Stimulated activated naive CD8-positive, alpha-beta T cell treated with anti-CD3 and anti-CD28 coated beads, Interleukin-15, Interleukin-2, amounts not matched to agents 100 U/mL and 50 U/mL, for 24 hours (primary cell): ENCODE measurements at regions not wholly inside any gene's neighbourhood (a gene's known extent, or its start where the extent isn't known, plus 50 kb on each side); places are given as distances from the start of the nearest gene placed in this dataset.
"Not testable (repeated sequence)": the region's sequence is repeated elsewhere in the genome, so short reads cannot be mapped to it uniquely, and the experiment has no call there.

Source experiments
- ATAC-seq: fragments of 150-1000 bp; cut with Tn5 transposase; one replicate; pipeline ENCODE4 v1.10.0; 2021
- DNase-seq: peaks from one replicate; pipeline ENCODE4 v3.0.0; 2021

DNA sequence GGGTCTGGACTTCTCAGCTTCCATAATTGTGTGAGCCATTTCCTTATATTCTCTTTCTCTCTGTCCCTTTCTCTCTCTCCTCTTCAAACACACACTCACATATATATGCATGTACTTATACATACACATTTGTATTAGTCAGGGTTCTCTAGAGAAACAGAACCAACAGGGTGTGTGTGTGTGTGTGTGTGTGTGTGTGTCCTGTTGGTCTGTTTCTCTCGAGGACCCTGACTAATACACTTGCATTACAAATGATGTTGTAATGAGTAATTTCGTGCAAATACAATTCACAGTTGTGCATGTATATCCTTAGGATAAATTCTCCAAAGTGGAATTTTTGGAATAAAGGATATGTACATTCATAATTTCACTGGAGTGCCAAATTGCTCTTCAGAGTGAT is 115.3 kb downstream of the NPIPB5 start:
- DNase-seq (no peak), ATAC-seq (no peak)

DNA sequence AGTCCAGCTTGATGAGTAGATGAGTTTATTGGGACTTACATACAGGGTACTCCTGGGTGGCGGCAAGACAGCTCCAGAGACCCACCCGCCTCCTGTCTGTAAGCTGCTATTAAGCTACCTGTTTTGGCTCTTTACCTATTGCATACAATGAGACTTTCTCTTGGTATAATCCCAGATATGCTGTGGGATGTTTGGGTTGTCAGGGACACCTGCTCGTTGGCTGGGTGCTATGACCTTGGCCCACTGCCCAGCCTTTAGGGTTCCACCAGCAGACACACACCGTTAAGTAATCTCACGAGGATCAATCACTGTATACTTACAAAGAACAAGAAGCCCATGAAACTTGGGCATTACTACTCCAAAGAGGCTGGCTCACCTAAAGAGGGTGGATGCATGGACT is 116.4 kb downstream of the NPIPB5 start:
- ATAC-seq = no peak
- no peak for DNase-seq

DNA sequence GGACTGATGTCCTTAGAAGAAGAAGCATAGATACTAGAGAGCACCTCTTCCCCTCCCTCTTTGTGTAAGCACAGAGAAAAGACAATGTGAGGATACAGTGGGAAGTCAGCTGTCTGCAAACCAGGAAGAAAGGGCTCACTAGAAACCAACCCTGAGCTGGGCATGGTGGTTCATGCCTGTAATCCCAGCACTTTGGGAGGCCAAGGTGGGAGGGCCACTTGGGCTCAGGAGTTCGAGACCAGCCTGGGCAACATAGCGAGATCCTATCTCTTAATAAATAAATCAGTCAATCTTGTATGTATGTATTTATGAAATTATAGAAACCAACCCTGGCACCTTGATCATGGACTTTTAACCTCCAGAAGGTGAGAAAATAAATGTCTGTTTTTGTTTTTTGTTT is 118.3 kb downstream of the NPIPB5 start:
- no peak for DNase-seq

DNA sequence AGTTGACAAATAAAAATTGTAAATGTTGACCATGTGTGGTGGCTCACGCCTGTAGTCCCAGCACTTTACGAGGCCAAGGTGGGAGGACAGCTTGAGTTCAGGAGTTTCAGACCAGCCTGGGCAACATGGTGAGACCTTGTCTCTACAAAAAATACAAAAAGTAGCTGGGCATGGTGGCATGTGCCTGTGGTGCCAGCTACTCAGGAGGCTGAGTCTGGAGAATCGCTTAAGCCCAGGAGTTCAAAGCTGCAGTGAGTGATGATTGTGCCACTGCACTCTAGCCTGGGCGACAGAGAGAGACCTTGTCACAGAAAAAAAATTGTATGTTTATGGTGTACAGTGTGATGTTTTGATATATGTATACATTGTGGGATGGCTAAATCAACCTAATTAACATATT is 119.6 kb downstream of the NPIPB5 start:
- DNase-seq (no peak), ATAC-seq (no peak)

More for the DNA sequence above, 118.3 kb downstream of the NPIPB5 start:
- ATAC-seq = no peak

DNA sequence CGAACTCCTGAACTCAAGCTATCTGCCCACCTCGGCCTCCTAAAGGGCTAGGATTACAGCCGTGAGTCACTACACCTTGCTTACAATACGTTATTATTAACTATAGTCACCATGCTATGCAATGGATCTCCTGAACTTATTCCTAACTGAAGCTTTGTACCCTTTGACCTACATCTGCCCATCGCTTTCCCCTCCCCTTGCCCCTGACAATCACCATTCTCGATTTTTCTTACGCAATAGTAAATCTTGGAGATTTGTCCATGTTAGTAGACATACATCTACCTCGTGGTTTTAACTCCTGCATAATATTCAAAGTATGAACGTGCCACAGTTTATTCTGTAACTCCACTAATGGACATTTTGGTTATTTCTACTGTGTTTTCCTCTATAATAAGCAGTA is 120.6 kb downstream of the NPIPB5 start:
- ATAC-seq (no peak), DNase-seq (no peak)

DNA sequence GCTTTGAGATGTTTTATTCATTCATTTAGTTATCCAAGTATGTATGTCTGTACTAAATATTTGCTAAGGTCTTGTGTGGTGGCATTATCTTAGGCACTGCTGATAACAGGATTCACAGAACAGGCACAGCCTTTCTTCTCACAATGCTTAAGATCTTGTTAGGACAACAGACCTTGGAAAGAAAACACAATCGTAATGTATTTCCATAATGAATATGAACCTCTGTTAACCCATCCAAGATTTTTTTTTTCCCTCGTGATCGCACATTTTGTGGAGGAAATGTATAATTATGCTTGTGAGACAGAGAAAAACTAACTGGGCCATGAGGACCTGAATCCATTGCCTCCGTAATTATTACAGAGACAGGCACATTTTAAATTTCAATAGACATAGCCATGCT is 121.9 kb downstream of the NPIPB5 start:
- no peak for DNase-seq
- no peak for ATAC-seq

DNA sequence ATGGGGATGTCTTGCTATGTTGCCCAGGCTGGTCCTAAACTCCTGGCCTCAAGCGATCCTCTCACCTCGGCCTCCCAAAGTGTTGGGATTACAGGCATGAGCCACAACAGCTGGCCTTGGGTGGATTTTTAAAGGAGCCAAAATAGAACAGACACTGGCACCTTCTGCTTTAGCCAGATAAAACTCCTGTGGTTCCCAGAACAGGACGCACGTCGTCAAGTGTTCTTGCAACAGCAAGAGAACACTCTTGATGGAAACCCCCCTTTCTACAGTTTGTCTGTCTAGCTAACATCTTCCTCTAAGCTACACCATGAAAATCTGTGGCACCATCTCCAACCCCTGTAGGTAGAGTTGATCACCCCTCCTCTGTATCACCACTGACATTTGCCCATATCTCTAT is 122.6 kb downstream of the NPIPB5 start:
- no peak for DNase-seq
- ATAC-seq = no peak

DNA sequence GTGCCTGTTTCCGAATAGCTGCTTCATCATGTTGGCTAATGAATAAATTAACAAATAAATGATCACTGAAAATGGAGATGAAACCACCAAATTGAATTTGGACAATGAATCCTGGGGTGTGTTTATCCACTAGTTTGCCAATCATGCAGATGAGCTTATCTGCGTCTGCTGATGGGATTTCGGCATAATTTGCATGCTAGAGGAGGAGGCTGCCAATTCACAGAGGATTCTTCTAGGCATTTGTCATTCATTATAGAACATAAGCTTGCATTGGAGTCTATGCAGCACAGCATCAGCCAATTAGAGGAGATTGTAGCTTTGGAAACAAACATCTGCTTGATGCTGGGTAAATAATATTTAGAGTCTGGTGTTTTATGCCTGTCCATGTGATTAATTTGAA is 123.1 kb downstream of the NPIPB5 start:
- ATAC-seq (no peak), DNase-seq (no peak)

DNA sequence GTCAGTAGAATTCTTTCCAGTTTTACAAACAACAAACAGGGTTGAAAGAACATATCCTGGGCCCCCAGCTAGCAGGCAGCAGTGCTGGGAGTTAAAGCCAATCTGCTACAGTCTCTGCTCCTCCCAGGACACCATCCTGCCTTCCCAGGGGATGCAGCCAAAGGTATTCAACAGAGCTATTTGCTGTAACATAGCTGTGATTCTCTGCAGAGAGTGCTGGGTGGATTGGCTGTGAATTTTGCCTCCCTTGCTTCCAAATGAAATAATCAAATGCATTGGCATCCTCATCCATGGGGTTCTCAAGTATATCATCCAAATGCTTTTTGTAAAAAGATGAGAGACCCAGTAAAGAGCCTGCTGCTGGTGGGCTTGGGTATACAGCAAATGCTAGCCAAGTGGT is 124.3 kb downstream of the NPIPB5 start:
- DNase-seq = no peak
- no peak for ATAC-seq

DNA sequence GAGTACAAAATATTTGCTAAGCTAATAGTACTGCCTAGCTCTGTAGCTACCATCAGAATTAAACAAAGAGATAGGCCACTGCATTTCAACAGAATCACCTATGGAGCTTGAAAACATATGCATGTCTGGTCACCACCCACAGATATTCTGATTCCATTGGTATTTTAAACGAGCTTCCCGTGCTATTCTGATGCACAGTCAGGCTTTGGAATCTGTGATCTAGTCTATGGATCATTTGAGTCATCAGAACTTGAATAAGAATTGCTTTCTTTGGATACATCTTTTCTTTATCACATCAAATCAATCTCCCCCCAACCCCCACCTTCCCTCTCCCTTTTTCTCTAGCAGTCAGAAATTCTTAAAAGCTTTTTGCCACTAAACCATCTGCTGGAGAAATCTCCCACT is 124.7 kb downstream of the NPIPB5 start:
- DNase-seq (no peak), ATAC-seq (no peak)

DNA sequence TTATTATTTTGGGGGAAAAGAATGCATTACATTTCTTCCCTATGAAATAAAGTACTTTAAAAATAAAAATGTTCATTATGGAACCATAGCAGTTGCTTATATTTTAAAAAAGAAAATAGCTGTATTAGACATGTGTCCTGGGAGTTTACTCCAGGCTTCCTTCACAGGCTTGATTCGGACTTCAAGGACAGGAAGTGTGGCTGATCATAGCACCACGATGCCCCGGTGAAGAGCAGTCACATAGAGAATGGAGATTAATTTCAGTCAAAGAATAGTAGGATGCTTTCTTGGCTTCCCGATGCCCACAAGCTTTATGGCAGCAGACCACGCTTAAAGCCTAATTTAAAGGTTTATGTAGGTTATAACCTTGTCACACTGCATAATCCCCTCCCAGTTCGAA is 125.1 kb downstream of the NPIPB5 start:
- DNase-seq (no peak), ATAC-seq (no peak)

DNA sequence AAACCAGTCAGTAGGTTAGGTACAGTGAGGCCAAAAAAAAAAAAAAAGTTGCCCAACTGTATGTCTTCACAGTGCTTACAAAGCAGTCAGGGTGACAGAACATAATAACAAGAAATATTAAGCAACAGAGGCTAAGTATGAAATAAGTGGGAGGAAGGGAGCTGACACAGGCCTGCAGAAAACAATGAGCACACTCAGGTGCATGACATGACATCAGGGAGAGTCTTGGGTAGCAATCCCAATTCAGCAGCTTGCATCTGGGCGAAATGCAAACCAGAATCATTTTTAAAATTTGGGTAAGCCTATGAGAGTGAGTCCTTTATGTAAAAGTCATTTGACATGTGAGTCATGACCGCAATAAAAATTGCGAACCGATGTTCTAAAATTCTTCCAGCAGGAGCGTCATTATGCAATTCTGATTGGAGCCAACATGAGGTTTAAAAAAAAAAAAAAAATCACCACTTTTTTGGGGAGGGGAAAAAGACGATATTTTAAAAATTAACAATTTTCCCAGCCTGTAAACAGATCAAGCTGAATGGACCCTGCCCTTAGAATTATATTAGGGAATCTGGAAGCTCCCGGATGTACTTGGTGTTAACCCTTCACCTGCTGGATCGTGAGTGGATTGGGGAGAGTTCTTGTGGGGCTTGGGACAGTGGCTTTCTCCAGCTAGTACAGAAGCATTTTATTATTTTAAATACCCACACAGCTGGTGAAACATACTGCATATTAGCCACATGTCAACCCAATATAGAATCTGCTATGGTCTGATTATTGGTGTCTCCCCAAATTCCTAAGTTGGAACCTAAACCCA is 127.9 kb downstream of the NPIPB5 start:
- DNase-seq = no peak

DNA sequence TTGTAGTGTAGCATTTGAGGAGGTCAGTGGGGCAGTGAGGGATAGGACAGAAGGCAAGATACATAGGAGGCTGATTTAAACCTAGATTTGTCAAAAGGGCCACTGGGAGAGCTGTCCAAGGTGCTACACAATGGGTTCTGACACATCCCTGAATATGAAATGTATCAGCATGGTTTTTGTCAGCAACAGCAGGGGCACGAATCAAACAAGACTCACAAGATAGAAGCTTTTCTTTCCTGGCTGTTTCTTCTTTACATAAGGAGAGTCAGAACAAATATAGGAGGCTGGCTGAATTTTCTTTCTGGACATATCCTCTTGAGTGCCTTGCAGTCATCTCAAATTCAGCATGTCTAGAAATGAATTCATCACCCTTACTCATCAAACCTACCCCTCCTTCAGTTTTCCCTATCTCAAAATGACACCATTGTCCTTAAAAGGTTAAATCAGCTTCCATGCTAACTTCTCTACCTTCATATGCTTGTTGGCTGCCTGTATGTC is 130.5 kb downstream of the NPIPB5 start:
- peak; percentile 8 for DNase-seq
- ATAC-seq = no peak

More for the DNA sequence above, 127.9 kb downstream of the NPIPB5 start:
- no peak for ATAC-seq

DNA sequence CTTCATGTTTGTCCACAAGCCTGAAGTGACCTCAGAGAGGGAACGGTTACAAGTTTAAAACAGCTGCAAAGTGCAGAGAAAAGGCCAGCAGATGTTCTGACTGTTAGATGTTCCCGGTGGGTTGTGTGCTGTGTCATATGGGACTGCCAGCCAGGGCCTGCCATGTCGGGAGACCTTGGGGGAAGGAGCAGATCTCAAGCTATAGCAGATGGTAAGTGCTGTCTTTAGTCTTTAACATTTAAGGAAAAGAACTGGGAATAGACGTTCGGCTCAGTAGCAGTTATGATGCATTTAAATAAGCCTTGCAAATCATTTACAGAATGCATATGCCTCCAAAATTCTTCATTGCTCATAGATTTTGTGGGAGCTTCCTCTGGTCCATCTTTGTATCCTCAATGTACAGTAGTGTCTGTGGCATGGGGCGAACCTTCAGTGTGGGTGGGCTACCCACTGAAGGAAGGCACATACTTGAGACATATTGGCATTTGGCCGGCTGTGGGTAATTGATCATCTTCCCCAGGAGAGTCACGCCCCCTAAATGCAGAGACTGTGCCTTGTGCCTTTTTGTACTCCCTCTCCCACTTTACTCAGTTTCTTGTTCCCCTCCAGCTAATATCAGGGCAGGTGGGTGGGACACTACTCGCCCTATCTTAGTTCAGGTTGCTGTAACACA is 131.9 kb downstream of the NPIPB5 start:
- DNase-seq (no peak), ATAC-seq (no peak)

DNA sequence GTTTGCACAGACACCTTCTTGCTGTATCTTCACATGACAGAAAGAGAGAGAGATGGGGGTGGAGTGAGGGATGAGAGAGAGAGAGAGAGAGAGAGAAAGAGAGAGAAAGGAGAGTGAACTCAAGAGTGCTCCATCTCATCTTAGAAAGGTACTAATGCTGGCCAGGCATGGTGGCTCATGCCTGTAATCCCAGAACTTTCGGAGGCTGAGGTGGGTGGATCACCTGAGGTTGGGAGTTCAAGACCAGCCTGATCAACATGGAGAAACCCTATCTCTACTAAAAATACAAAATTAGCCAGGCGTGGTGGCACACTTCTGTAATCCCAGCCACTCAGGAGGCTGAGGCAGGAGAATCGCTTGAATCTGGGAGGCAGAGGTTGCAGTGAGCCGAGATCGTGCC is 132.5 kb downstream of the NPIPB5 start:
- not testable (repeated sequence) for DNase-seq, ATAC-seq

DNA sequence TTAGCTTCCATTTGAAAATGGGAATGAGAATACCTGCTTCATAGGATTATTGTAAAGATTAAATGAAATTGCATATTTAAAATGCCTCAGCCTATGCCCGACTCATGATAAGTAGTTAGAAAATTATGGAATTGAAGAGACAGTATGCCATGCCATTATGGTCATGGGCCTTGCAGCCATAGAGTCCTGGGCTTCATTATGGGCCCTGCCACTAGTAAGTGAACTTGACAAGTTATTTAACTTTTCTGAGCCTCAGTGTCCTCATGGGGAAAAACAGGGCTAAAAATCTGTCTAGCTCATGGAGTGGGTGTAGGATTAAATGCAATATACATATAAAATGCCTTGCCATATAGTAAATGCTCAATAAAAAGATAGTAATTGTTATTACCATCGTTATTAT is 133.2 kb downstream of the NPIPB5 start:
- no peak for ATAC-seq
- no peak for DNase-seq

DNA sequence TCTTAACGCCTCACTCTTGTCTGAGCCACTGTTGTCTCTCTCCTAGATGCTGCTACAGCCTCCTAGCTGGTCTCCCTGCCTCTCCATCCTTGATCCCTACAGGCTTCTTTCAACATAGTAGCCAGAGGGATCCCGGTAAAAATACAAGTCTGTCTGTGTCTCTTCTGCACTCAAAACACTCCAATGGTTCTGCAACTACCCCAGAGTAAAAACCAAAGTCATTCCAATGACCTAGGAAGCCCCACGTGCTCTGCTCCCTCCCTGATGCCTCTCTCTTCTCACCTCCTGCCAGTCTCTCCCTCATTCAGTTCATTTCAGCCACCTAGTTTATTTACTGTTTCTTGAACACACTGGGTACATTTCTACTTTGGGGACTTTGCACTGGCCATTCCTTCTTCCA is 135.2 kb downstream of the NPIPB5 start:
- DNase-seq (no peak), ATAC-seq (no peak)

DNA sequence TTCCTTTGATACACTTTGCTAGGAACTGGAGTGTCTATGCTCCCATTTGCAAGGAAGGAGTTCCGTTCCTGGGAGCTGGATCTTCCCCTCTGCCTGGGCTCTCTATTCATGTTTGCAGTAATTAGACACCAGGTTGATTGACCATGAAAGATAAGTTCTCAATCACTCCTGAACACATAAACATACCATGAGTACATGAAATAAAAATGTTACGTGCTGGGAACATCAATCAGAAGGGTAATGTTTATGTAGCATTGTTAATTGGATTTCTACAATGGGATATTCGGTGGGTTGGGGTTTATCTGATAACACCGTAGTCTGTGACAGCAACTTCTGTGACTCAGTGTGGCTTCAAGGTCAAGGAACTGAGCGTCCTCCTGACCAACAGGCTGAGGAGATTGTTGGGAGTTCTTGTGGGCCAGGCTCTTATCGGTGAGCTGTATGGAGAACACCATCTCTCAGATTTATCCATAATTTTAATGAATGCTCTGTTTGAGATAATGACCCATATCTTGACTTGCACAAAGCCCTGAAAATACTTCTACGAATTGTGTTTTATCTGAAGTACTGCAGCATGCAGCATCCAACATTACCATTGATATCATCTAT is 136.4 kb downstream of the NPIPB5 start:
- ATAC-seq (no peak), DNase-seq (no peak)

DNA sequence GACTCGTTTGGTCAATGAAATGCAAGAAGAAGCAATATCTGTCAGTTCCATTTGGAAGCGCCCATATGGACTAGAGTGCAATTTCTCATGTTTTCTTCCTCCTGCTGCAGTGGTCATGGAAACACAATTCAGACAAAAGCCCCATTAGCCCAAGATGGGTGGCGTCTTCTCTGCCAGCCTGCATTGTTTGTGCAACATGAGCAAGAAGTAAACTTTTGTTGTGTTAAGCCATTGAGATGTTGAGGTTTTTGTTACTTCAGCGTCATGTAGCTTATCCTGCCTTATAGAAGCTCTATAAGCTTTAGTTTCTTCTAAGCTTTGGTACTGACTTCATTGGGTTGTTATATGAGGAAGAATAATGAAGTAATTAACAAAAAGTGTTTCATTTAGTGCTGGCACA is 137.4 kb downstream of the NPIPB5 start:
- DNase-seq = no peak
- ATAC-seq = no peak

DNA sequence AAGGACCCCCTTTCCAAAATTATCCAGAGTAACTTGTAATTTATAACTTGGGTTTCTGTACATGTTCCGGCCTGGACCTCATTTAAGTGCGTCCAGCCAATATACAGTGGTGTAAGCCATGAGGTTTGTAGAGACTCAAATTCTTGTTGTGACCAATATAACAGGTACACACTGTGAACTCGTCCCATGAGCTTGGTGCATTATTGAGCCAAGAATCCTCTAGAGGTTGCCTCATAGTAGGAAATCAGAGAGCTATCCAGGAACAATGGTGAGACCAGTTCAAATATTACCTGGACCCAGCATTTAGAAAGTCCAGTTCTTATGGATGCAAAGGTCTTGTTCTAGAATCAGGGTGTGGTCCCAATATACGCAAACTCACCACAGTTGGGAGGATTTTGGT is 138.2 kb downstream of the NPIPB5 start:
- no peak for ATAC-seq
- no peak for DNase-seq

DNA sequence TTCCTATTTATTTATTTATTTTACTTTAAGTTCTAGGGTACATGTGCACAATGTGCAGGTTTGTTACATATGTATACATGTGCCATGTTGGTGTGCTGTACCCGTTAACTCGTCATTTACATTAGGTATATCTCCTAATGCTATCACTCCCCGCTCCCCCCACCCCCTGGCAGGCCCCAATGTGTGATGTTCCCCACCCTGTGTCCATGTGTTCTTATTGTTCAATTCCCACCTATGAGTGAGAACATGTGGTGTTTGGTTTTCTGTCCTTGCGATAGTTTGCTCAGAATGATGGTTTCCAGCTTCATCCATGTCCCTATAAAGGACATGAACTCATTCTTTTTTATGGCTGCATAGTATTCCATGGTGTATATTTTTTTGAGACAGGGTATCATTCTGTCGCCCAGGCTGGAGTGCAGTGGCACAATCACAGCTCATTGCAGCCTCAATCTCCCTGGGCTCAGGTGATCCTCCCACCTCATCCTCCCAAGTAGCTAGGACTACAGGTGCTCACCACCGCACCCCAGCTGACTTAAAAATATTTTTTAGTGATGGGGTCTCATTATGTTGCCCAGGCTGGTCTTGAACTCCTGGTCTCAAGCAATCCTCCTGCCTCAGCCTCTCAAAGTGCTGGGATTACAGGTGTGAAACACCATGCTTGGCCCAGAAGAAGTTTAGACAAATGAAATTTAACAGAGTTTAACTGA is 140.6 kb downstream of the NPIPB5 start:
- ATAC-seq, DNase-seq: not testable (repeated sequence)

DNA sequence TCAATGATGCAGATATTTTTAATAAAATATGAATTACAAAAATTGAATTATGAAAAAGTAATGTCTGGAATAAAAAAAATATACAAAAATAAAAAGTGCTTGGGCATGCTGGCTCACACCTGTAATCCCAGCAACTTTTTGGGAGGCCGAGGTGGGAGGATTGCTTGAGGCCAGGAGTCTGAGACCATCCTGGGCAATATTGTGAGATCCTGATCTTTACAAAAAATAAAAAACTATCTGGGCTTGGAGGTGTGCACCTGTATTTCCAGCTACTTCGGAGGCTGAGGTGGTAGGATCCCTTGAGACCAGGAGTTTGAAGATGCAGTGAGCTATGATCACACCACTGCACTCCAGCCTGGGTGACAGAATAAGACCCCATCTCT is 141.8 kb downstream of the NPIPB5 start:
- no peak for ATAC-seq
- DNase-seq = no peak

DNA sequence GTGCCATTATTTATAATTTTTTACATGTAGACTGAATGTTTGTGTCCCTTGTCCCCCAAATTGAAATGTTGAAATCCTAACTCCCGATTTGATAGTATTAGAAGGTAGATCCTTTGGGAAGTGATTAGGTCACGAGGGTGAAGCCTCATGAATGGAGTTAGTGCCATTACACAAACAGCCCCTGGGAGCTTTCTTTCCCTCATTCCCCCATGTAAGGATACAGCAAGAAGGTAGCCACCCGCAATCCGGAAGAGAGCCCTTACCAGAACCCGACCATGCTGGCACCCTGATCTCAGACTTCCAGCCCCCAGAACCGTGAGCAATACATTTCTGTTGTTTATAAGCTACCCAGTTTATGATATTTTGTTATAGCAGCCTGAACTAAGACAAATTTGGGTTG is 143.2 kb downstream of the NPIPB5 start:
- ATAC-seq (no peak), DNase-seq (no peak)
